Endothelial cell of umbilical vein (primary cell): ENCODE measurements at regions not wholly inside any gene's neighbourhood (a gene's known extent, or its start where the extent isn't known, plus 50 kb on each side); places are given as distances from the start of the nearest gene placed in this dataset.

ENCODE experiments used
- BruUV-seq: library from RNA; stranded (reverse); fragments of 400-500 nt; replicated peaks from 2 replicates; lab custom pipeline; 2021; lab: Mats Ljungman, UMichigan
- CTCF ChIA-PET: fragments of 300-600, 350-600 bp; sonication (Branson Sonifier 250); formaldehyde crosslinking; loops from one replicate; lab custom pipeline; 2021; ENCODE audit warnings: antibody characterized with exemption, inconsistent platforms; lab: Charles Lee
- POLR2A ChIA-PET: fragments of 300-600, 350-600 bp; sonication (Branson Sonifier 250); formaldehyde crosslinking; loops from one replicate; lab custom pipeline; 2021; ENCODE audit warnings: antibody characterized with exemption, inconsistent platforms; lab: Charles Lee
- DNase-seq: peaks from one replicate; pipeline ENCODE4 v3.0.0-alpha.2; 2011; ENCODE audit warnings: low read depth, low spot score
- FAIRE-seq: peaks from 2 replicates; lab custom pipeline; 2011; peaks lifted over from hg19 to GRCh38; lab: Jason Lieb, UNC
- H2AFZ ChIP-seq: 2 replicates; pipeline ENCODE4 v1.6.0; 2012; ENCODE audit warnings: low read depth, low read length, control low read depth, inconsistent platforms
- H3K27ac ChIP-seq: 2 replicates; pipeline ENCODE4 v1.5.1; 2011; ENCODE audit warnings: low read depth, mild to moderate bottlenecking, control low read depth, low read length, moderate library complexity; ENCODE audit not compliant: insufficient read depth
- H3K27me3 ChIP-seq, 2 experiments: 2 replicates each; pipeline versions ENCODE4 v1.6.0 to v1.6.1; 2011; ENCODE audit warnings: low read length in 2 of 2, mixed read lengths in 1 of 2; ENCODE audit not compliant: control insufficient read depth in 2 of 2, insufficient read depth in 2 of 2
- H3K36me3 ChIP-seq, 2 experiments: 2 replicates in 1 of 2; 3 replicates in 1 of 2; pipeline ENCODE4 v1.5.1; 2011; ENCODE audit warnings: low read length in 2 of 2, mild to moderate bottlenecking in 1 of 2, moderate library complexity in 1 of 2; ENCODE audit not compliant: control insufficient read depth in 2 of 2, insufficient read depth in 2 of 2; ENCODE audit errors: extremely low read depth in 1 of 2
- H3K4me1 ChIP-seq: 3 replicates; pipeline ENCODE4 v1.5.1; 2011; ENCODE audit warnings: mild to moderate bottlenecking, low read length; ENCODE audit not compliant: control insufficient read depth, insufficient read depth; ENCODE audit errors: extremely low read depth
- H3K4me2 ChIP-seq: 2 replicates; pipeline ENCODE4 v1.6.1; 2011; ENCODE audit warnings: low read length, control low read depth, mixed read lengths; ENCODE audit not compliant: insufficient read depth
- H3K4me3 ChIP-seq, 3 experiments: fragments of 200-600 bp in 1 of 3; sonication (generic), shearing (Covaris generic) in 1 of 3; replicated peaks in 1 of 3; 2 replicates each; pipeline ENCODE4 v1.5.1; 2011 to 2016; ENCODE audit warnings: control low read depth in 3 of 3, low read length in 3 of 3, mild to moderate bottlenecking in 2 of 3, inconsistent platforms in 1 of 3, low read depth in 1 of 3, moderate library complexity in 1 of 3; ENCODE audit not compliant: insufficient read depth in 1 of 3
- H3K79me2 ChIP-seq: 2 replicates; pipeline ENCODE4 v1.6.0; 2012; ENCODE audit warnings: low read length, inconsistent platforms; ENCODE audit not compliant: control insufficient read depth, insufficient read depth
- H3K9ac ChIP-seq: replicated peaks from 2 replicates; pipeline ENCODE3; 2011; ENCODE audit warnings: low read length, control low read depth; ENCODE audit not compliant: insufficient read depth; ENCODE audit errors: extremely low read depth
- H3K9me1 ChIP-seq: replicated peaks from 3 replicates; pipeline ENCODE4 v1.6.0; 2011; ENCODE audit warnings: mild to moderate bottlenecking, low read length; ENCODE audit not compliant: control insufficient read depth, insufficient read depth; ENCODE audit errors: extremely low read depth
- H3K9me3 ChIP-seq: replicated peaks from 2 replicates; pipeline ENCODE4 v1.5.1; 2012; ENCODE audit warnings: low read length, inconsistent platforms; ENCODE audit not compliant: control insufficient read depth, insufficient read depth
- H4K20me1 ChIP-seq: replicated peaks from 2 replicates; pipeline ENCODE3; 2011; ENCODE audit warnings: mild to moderate bottlenecking, low read length; ENCODE audit not compliant: control insufficient read depth, insufficient read depth; ENCODE audit errors: extremely low read depth
- CTCF ChIP-seq, 2 donors: IDR thresholded peaks; 1 replicate in 1 of 2; 2 replicates in 1 of 2; pipeline ENCODE4 v1.5.1; 2011; ENCODE audit warnings: low read length in 2 of 2, mild to moderate bottlenecking in 2 of 2, moderate library complexity in 2 of 2, control low read depth in 1 of 2, inconsistent platforms in 1 of 2, low read depth in 1 of 2; ENCODE audit not compliant: insufficient read depth in 1 of 2; ENCODE audit errors: extremely low read depth in 1 of 2
- EZH2 ChIP-seq: IDR thresholded peaks from 2 replicates; pipeline ENCODE4 v1.6.1; 2012; ENCODE audit warnings: borderline replicate concordance, low read depth, mild to moderate bottlenecking, moderate library complexity, low read length, inconsistent platforms; ENCODE audit not compliant: severe bottlenecking
- FOS ChIP-seq: IDR thresholded peaks from 2 replicates; pipeline ENCODE4 v1.6.1; 2011; ENCODE audit warnings: mild to moderate bottlenecking, low read length, moderate library complexity, borderline replicate concordance; ENCODE audit not compliant: insufficient read depth
- GATA2 ChIP-seq: IDR thresholded peaks from 2 replicates; pipeline ENCODE4 v1.7.0; 2011; ENCODE audit warnings: low read depth, mild to moderate bottlenecking, moderate library complexity, mixed read lengths, low read length; ENCODE audit not compliant: insufficient read length, insufficient read depth
- JUN ChIP-seq: IDR thresholded peaks from 2 replicates; pipeline ENCODE4 v1.6.1; 2011; ENCODE audit warnings: borderline replicate concordance, low read depth; ENCODE audit not compliant: insufficient read length, insufficient read depth
- MAX ChIP-seq: IDR thresholded peaks from 2 replicates; pipeline ENCODE4 v1.6.1; 2011; ENCODE audit not compliant: insufficient read depth, insufficient read length
- MYC ChIP-seq: IDR thresholded peaks from one replicate; pipeline ENCODE4 v1.6.1; 2011; ENCODE audit warnings: mild to moderate bottlenecking, low read depth, low read length
- POLR2A ChIP-seq: IDR thresholded peaks from 2 replicates; pipeline ENCODE4 v1.6.1; 2012; ENCODE audit warnings: low read depth, mild to moderate bottlenecking, control low read depth, low read length
- POLR2AphosphoS5 ChIP-seq: IDR thresholded peaks from 2 replicates; pipeline ENCODE4 v1.6.1; 2012; ENCODE audit warnings: low read depth, mild to moderate bottlenecking, control low read depth, low read length, moderate library complexity; ENCODE audit not compliant: insufficient read depth
- dilution Hi-C: fragments of 300-500 bp; cut with MboI; formaldehyde crosslinking; loops from one replicate; pipeline ENCODE4 v1.15.0; 2019; ENCODE audit warnings: low sequenced_read_pairs; ENCODE audit not compliant: extremely low pct_ligation_motif_present
- intact Hi-C: fragments of 100-400 bp; cut with micrococcal nuclease; formaldehyde crosslinking; loops from one replicate; pipeline ENCODE4 v1.10.0; 2022

- H3K4me3 ChIP-seq = no peak overlapping the region
- no peaks in the 10 kb centered on the region for H3K36me3 ChIP-seq
- H2AFZ ChIP-seq = no peak overlapping the region
- ChIA-PET CTCF (no interaction called here), POLR2A (no interaction called here)
- H3K9ac ChIP-seq = no peak overlapping the region
- BruUV-seq = no TSS peak
- H3K4me2 ChIP-seq = no peak overlapping the region
- no peaks in the 10 kb centered on the region for H3K79me2 ChIP-seq
- peaks cover 8 to 9% of the 10 kb centered on the region in 2 experiments for H3K27me3 ChIP-seq
- intact Hi-C loops = no loop called here
- no peaks in the 10 kb centered on the region for H3K4me1 ChIP-seq
- dilution Hi-C loops = no loop called here
- H4K20me1 ChIP-seq = no peaks in the 10 kb centered on the region
- no peak for TF ChIP-seq EZH2
- no peak for TF ChIP-seq GATA2
- TF ChIP-seq JUN = no peak
- no peak for TF ChIP-seq CTCF (IDR thresholded peaks at IDR 0.05; ENCODE audit: extremely low read depth in 1 of 2, insufficient read depth in 1 of 2, low read depth in 1 of 2, low read length in 2 of 2)
- TF ChIP-seq MAX = no peak
- no peak for TF ChIP-seq MYC
- no peak for TF ChIP-seq POLR2A
- no peak for TF ChIP-seq POLR2AphosphoS5
- TF ChIP-seq FOS = no peak
- H3K9me3 ChIP-seq = no peaks in the 10 kb centered on the region
- H3K27ac ChIP-seq = no peak overlapping the region
- FAIRE-seq (no peak), DNase-seq (no peak)
- no peaks in the 10 kb centered on the region for H3K9me1 ChIP-seq
Measured at GRCh38 chr1:116287341-116288200, 85.5 kb upstream of the ATP1A1 start.
